Stimulated activated CD8-positive, alpha-beta memory T cell treated with anti-CD3 and anti-CD28 coated beads, Interleukin-15, amount 100 ng/mL, for 1 hour (primary cell): ENCODE measurements at regions not wholly inside any gene's neighbourhood (a gene's known extent, or its start where the extent isn't known, plus 50 kb on each side); places are given as distances from the start of the nearest gene placed in this dataset.

Experiments
- DNase-seq: peaks from one replicate; pipeline ENCODE4 v3.0.0-alpha.2; 2020; ENCODE audit warnings: low read depth

DNA sequence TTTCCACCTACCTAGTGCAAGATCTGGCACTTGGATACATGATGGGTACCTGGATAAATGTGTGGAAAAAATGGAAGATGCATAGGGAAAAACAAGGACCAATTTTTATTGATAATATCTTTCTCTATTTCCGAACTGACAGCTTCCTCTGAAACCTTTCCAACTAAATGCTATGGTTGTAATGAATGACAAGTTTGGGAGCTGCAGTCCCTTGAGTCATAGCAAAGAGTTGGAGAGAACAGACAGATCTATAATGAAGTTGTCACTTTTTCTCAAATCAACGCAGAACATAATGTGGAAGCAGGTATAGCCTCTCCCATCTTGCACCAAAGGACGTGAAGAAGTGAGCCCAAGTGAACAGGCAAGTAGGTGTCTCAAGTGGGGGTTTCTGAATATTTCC, 296.5 kb upstream of the KAZN start:
- no peak for DNase-seq

DNA sequence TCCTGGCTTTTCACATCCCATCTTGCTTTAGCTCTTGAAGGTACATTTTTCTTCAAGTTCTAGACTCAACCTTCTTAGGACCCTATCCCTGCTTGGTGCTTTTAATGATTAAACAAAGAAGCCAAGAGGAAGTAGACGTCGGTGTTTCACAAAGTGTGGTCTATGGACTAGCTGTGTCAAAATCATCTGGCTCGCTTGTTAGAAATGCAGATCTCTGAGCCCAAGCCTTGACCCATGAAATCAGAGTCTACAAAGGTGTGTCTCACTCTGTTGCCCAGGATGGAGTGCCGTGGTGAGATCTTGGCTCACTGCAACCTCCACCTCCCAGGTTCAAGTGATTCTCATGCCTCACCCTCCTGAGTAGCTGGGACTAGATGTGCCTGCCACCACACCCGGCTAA, 295.5 kb upstream of the KAZN start:
- no peak for DNase-seq

DNA sequence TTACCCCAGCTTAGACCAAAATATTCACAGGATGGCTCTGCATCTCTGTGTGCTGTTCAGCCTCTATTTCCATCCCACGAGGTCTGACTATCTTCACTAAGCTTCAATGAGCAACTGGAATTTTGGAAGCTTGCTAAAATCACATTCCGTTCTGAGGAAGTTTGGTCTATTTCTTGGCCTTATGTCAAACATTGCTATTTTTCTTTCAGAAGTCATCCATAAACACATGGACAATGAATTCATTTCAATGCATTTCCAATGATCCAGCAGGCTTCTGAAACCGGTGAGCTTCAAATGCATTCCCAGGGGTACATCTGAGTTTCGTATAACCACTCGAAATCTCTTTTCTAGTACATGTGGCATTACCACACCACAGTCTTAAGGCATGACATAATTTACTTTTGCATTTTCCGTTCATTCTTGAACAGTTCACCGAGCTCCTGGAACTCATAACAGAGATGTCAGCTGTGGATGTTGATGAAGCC, 294.1 kb upstream of the KAZN start:
- DNase-seq = no peak

DNA sequence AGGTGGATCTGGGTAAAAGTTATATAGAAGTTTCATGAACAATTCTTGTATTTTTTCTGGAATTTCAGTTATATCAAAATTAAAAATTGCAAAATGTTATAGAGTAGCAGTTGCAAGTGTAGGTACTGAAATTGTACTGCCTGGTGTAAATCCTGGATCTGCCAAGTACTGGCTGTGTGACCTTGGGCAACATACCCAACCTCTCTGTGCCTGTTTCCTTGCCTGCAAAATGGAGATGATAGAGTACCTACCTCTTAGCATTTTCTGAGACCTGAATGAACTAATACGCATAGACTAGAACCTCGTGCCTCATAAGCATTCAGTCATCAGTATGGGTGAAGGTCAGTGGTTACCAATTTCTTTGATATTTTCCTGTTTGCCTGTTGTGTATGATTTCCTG, 290.0 kb upstream of the KAZN start:
- DNase-seq = no peak

DNA sequence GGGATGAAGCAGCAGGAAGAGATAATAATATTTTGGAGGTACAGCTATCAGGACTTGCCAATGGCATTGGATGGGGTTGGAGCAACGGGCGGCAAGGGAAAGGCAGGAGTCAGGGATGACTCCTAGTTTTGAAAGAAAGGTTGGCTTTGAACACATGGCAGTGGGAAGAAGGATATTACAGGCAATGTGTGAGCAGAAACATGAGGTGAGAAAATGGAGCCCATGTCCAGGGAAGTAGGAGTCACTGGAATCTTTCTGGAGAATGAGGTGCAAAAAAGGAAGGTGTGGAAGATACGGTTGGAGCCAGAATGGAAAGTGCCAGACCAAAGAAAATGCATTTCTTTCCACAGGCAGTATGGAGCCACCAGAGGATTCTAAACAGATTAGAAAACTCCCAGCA, 288.5 kb upstream of the KAZN start:
- DNase-seq = no peak

DNA sequence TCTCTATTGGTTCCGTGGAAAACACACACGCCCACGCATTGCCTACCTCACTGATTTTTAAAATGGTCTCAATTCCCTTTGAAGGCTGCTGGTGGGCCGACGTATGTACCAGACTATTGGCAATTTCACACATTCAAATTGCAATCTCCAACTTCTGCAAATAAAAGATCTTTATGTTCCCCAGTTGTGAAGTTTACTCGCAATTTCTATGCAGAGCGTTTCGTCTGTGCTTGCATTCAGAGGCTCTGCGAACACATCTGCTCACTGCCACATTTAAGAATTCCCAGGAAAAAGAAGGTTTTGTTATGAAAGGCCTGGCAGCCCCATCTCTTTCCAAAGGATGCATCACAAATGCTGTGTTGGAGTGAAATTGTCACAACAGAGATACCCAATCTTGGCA, 288.0 kb upstream of the KAZN start:
- DNase-seq = no peak

DNA sequence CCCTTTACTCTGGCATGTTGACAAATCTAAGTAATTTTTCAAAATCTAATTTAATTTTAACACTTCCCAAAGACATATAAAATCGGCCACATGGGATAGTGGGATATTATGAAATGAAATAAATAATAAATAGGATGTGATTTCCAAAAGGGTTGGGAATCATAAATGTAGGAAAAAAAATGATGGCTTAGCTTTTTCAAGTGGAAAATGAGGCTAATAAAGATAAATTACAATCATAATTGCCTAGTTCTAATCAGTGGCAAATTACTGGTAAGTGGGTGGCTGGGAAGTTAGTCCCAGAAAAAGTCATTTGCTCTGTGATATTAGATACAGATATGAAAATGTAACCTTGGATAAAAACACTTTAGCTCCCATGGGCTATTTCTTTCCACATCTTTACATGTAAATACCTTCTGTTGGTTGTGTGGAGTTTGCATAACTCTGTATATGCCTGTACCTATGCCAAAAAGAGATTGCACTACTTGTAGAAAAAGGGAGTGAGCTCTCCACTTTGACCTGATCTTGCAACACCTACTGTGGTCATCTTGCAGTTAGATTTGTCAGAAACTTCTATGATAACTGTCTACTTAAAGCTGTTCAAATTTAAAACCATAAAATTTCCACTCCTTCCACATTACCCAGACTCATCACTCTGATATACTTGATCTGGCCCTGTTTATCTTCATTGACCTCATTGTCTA, 284.6 kb upstream of the KAZN start:
- DNase-seq = no peak

DNA sequence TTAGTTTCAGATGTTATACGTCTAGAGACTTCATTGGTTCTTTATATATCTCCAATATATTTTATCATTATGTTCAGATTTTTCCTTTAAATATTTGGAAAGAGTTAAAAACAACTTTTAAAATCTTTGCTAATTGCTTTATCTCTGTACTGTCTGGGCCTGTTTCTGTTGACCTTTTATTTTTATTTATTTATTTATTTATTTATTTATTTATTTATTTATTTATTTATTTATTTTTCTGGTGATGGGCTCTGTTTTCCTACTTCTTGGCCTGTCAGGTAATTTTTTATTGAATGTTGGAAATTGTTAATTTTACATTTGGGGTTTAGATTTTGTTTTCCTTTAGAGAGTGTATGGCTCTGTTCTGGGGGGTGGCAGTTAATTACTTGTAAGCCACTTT, 279.7 kb upstream of the KAZN start:
- no peak for DNase-seq

DNA sequence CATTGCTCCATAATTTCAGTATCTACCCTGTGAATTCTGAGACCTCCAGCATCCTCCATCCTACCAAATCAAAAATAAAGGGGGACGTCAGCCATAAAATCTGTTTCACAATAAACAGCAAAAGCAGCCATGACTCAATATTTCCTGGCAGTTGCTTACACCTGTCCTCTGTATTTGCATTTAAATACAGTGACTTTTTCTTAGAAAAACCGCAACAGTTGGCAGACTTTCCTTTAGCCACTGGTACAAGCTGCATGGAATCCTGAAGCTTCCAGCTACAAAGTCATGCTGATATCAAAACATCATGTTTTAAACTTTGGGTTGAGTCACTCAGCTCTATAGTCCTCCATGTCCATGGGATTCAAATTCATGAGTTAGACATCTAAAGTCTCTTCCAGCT, 278.0 kb upstream of the KAZN start:
- no peak for DNase-seq

DNA sequence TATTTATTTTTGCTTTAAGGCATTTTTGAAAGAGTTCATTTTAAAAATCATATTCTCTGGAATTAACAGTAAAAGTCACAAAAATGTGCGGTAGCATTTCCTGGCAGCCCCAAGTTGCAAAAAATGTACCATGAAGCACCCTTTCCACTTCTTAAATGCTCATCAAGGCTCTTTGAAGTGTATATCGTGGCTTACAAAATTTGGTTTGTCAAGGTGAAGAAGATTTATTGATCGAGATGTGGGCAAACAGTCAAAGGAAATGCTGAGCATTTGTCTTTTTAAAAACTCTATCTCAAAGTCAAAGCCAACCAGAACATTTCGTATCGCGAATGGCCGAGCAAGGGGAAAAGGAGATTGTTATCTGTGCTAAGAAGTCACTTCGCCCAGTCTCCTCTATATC, 277.5 kb upstream of the KAZN start:
- no peak for DNase-seq

DNA sequence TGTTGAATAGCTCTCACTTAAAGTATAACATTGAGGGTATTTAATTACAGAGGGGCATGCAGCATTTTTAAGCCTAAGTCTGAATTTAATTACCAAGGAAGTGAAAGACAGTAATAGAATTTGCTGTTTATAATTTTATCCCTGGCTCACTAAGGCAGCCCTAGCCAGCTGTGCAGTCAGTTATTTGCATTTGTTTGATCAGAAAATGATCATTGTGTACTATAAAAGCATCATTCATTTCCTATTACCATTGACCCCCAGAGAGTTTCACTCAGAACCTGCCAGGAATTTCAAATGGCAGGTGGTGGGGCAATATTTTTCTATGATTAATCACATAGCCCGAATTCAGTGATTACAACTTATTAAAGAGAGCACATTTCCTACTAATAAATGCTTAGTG, 277.1 kb upstream of the KAZN start:
- DNase-seq = no peak

DNA sequence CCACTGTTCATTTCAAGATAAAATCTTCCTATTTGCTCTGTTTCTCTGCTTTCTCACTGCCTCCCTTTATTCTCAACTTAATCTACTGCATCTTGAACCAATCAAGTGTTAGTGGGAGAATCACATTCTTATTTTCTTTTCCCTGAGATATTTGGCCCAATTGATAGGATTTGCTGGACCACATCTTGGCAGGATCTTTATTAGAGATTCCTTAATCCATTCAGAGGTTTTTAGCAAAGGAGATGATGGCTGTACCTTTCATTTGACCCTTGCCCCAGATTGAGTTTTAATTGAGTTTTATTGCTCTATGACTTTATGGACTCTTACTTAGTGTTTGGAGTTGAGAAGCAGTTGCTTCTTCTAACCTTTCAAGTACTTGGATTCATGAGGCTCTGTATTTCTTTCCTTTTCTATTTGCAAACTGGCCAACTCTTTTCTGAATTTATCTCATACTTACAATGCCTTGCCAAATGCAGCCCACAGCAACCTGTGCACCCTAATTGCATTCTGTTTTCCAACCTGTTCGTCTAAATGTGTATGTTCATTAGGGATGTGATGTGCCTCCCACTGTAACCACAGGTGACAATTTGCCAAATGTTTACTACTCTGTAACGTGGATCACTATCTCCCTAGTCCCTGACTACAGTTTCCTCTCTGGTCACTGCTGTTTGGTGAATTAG, 274.8 kb upstream of the KAZN start:
- no peak for DNase-seq

DNA sequence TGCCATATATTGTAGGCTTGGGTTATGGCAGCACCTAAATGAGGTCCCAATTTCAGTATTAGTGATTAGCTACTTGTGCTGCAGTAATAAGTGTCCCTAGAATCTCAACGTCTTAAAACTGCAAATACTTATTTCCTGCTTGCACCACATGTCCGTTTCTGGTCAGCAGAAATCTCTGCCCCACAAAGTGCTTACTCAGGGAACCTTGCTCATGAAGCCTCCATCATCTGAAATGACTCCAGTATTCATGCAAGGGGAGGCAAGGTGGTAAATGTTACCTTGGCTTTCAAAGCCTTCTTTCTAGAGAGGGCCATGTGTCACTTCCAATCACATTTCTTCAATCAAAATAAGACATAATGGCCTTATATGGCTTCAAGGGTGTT, 274.2 kb upstream of the KAZN start:
- no peak for DNase-seq

DNA sequence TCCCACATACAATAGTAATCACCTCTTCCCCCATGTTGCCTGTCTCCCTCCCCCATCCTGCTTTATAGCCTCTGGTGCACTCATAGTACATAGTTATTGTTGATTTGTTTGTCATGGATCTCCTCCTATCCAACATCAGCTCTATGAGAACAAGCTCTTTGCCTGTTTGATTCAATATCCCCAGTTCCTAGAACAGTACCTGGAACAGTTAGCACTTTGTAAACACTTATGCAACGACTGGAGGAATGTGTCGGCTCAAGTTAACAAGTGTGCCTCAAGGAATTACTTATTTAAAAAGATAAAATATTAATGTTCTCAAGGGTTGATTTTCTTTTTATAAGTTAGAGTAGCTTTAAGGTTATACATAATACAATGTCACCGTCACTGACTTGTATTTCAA, 271.6 kb upstream of the KAZN start:
- DNase-seq = no peak

DNA sequence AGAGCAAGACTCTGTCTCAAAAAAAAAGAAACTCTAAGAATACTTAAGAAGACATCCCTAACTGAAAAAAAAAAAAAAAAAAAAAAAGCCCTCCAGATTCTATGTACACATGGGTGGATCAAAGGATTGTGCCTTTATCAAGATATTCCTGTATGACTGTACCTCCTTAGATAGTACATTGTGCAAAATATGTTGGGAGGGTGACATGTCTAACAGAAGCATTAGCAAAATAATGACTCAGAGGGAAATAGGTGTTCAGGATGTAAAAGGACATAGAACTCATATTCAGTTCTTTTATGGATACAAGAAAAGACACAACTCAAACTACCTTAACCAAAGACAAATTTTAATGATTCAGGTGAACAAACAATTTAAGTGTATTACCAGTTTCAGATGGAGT, 269.8 kb upstream of the KAZN start:
- DNase-seq = no peak

DNA sequence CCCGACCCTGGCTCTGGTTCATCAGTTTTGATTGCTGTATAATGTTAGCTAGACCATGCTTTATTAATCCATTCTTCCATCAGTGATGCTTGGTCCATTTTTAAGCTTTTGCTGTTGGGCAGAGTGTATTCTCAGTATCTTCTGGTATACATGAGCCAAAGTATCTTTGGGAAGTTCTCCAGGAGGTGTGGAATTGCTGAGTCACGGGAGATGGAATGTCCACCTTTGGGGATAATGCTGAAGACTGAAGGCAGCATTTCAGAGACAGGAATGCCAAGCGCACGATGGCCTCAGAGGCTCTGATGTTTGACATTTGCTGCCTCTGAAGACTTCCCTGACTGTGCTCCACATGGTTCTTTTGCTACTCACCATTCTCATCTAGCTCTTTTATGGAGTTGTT, 266.3 kb upstream of the KAZN start:
- DNase-seq = no peak

DNA sequence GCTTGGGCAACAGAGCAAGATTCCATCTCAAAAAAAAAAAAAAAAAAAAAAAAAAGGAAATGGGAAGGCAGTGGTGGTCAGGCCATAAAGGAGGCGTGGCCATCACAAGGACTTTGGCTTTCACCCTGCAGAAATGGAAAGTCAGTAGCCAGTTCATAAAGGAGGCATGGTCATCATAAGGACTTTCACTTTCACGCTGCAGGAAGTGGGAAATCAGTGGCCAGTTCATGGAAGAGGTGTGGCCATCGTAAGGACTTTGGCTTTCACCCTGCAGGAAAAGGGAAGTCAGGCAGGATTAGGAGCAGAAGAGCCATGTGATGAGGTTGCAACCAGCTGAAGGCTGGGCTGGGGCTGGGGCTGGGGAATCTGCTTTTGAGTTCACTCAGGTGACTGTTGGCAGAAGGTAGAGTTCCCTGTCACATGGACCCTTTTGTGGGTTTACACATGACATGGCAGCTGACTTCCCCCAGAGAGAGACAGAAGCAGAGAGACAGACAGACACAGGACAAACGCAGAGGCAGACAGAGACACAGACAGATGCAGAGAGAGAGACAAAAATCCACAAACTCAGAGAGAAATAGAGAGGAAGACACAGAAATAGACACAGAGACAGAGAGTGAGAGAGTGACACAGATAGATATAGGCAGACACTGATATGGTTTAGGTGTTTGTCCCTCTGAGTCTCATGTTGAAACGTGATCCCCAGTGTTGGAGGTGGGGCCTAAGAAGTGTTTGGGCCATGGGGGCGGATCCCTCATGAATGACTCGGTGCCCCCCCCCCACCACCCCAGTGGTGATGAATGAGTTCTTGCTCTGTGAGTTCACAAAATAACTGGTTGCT, 263.9 kb upstream of the KAZN start:
- no peak for DNase-seq

DNA sequence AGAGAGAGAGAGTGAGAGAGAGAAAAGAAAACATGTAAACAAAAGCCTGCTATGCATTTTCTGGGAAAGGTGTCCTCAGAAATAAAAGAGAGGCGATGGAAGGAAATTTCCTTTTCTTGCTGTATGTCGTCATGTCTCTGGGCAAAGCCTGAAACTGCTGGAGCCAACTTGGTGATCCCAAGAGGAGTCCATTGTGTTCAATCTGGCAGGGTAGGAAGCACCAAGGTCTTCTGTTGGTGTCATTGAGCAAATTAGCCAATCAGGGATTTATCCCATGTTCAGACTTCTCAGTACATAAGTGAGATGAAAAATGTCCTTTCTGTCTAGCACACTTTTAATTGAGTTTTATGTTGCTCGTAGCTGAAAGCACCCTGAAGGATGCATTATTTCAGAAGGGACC, 260.0 kb upstream of the KAZN start:
- no peak for DNase-seq

DNA sequence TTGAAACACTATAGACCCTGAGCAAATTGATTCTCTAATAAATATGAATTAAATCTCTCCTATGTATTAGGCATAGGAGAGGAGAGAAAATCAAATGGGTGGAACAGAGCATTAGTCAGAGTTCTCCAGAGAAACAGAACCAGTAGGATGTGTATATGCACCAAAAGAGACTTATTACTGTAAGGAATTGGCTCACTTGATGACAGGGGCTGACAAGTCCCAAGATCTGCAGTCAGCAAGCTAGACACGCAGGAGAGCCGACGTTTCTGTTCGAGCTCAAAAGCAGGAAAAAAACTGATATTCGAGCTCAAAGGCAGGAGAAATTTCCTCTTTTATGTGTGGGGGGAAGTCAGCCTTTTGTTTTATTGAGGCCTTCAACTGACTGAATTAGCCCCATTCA, 259.2 kb upstream of the KAZN start:
- no peak for DNase-seq

DNA sequence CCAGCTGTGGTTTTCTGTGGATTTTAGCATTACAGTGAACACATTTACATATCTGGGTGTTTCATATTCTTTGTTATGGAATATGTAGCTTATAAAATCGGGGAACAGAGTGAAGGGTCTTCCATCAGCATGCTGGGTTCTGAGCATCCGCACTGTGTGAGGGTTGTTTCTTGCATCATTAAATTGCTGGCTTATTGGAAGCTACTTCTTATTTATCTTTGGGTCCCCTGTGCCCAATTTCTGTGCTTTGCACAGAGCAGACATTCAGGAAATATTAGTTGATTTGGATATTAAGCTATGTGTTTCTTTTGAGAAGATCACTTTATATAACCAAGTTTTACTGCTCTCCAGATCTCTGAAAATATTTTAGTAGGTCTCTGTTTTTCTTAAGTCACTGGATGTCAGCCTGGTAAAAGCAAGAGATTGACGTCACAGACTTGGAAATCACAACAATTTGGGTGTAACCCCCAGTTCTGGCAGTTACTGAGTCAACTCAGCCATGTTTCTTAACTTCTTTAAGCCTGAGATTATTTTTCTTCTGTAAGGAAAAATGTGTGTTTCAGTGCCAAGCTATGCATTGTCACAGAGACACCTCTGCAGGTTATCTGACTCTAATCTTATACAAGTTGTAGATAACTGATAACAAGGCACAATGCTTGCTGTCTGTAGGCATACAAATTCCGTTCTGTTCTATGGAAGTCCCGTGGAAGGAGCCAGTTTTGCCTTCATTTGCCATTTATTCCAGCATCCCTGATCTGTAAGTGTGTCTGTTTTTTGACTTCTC, 258.3 kb upstream of the KAZN start:
- DNase-seq = no peak

DNA sequence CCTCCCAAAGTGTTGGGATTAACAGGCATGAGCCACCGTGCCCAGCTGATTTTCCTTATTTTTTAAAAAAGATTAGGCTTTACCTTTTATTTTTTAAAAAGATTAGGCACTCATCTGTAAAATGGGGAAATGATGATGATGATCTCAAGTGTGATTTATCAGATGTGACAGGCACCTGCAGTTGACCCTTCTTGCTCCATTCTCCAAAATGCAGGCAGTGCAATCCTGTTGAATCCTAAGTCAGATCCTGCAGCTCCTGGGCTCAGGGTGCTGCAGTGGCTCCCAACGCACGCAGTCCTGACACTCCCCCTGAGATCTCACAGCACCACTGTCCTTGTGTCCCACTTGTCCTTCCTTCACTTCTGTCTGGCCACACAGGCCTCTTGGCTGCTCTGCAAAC, 257.3 kb upstream of the KAZN start:
- DNase-seq = no peak

DNA sequence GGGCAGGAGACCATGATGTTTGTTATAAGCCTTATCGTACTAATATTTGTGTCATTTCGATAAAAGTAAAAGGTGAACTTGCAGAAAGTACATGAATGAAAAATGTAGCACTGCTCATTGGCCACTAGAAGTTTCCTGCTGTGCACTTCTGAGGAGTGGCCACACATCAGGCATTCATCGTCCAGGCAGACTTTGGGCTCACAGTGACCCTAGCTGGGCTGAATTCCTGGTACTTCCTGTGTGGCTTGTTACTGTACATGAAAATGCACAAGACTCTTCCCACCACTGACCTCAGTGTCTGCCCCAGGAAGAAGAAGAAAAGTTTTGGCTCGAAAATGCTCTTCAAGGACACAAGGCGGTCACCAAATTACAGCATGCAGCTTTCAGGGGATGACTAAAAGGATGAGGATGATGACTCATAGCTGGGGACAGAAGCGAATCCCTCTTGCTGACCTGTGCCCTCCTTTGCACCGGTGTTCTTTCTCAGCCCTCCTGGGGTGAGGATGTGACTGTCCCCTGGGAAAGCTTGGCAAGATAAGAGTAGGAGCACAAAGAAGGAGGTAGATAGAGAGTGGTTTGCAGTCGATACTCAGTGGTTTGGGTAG, 252.4 kb upstream of the KAZN start:
- DNase-seq = no peak
